B cell (primary cell): ENCODE measurements at regions not wholly inside any gene's neighbourhood (a gene's known extent, or its start where the extent isn't known, plus 50 kb on each side); places are given as distances from the start of the nearest gene placed in this dataset.

ENCODE experiments used
- ATAC-seq: fragments of 200-7000 bp; cut with Tn5 transposase; one replicate; pipeline ENCODE4 v1.10.0; 2021; ENCODE audit warnings: low read depth, mild to moderate bottlenecking, moderate number of reproducible peaks, moderate library complexity
- CTCF ChIA-PET: fragments of 350-600 bp; sonication (Branson Sonifier 250); formaldehyde crosslinking; loops from one replicate; lab custom pipeline; 2021; ENCODE audit warnings: antibody characterized with exemption, inconsistent platforms; lab: Charles Lee
- POLR2A ChIA-PET: fragments of 350-600 bp; sonication (Branson Sonifier 250); formaldehyde crosslinking; loops from one replicate; lab custom pipeline; 2021; ENCODE audit warnings: antibody characterized with exemption; lab: Charles Lee
- DNase-seq: peaks from one replicate; pipeline ENCODE4 v3.0.0; 2013
- H2AFZ ChIP-seq: 2 replicates; pipeline ENCODE4 v1.6.1; 2012; ENCODE audit warnings: mild to moderate bottlenecking, low read depth, low read length; ENCODE audit not compliant: insufficient read depth, poor library complexity, severe bottlenecking
- H3K27ac ChIP-seq, 2 donors: 1 replicate in 1 of 2; 2 replicates in 1 of 2; pipeline ENCODE4 v1.5.1; 2012 to 2013; ENCODE audit warnings: low read length in 2 of 2, mild to moderate bottlenecking in 2 of 2, moderate library complexity in 1 of 2
- H3K27me3 ChIP-seq, 4 experiments: fragments of 200-600 bp in 1 of 4; sonication (generic) in 1 of 4; replicated peaks in 1 of 4; 1 replicate in 2 of 4; 2 replicates in 2 of 4; pipeline versions ENCODE4 v1.6.1 to v1.7.0; 2013 to 2016; ENCODE audit warnings: low read length in 3 of 4, mild to moderate bottlenecking in 2 of 4, mixed read lengths in 1 of 4, moderate library complexity in 1 of 4; ENCODE audit not compliant: insufficient read depth in 4 of 4, control insufficient read depth in 3 of 4; ENCODE audit errors: control extremely low read depth in 1 of 4
- H3K36me3 ChIP-seq, 2 experiments: replicated peaks in 1 of 2; 1 replicate in 1 of 2; 2 replicates in 1 of 2; pipeline versions ENCODE4 v1.6.1 to v1.7.1; 2013; ENCODE audit warnings: low read length in 1 of 2; ENCODE audit not compliant: insufficient read depth in 2 of 2, control insufficient read depth in 1 of 2; ENCODE audit errors: control extremely low read depth in 1 of 2, extremely low read depth in 1 of 2
- H3K4me1 ChIP-seq, 2 donors: fragments of 200-600 bp in 1 of 2; sonication (generic) in 1 of 2; 1 replicate in 1 of 2; 2 replicates in 1 of 2; pipeline versions ENCODE4 v1.5.1 to v1.6.1; 2013 to 2017; ENCODE audit warnings: low read length in 2 of 2; ENCODE audit not compliant: control insufficient read depth in 2 of 2, insufficient read depth in 2 of 2
- H3K4me2 ChIP-seq: replicated peaks from 2 replicates; pipeline ENCODE3; 2012; ENCODE audit warnings: mild to moderate bottlenecking, low read depth, low read length; ENCODE audit not compliant: poor library complexity, severe bottlenecking
- H3K4me3 ChIP-seq, 5 experiments: fragments of 200-600 bp in 1 of 5; sonication (generic) in 1 of 5; 1 replicate in 3 of 5; 2 replicates in 2 of 5; pipeline versions ENCODE4 v1.5.1 to v1.7.0; 2011 to 2016; ENCODE audit warnings: low read length in 4 of 5, mild to moderate bottlenecking in 4 of 5, low read depth in 2 of 5, control low read depth in 1 of 5, moderate library complexity in 1 of 5; ENCODE audit not compliant: insufficient read depth in 1 of 5; ENCODE audit errors: control extremely low read depth in 1 of 5, extremely low read depth in 1 of 5
- H3K79me2 ChIP-seq: fragments of 200-600 bp; sonication (generic); one replicate; pipeline ENCODE4 v1.6.0; 2016; ENCODE audit warnings: low read length; ENCODE audit not compliant: control insufficient read depth, insufficient read depth
- H3K9ac ChIP-seq: fragments of 200-600 bp; sonication (generic); 2 replicates; pipeline ENCODE4 v1.6.1; 2017; ENCODE audit warnings: mild to moderate bottlenecking, low read length, moderate library complexity
- H3K9me3 ChIP-seq, 3 donors: one replicate each; pipeline versions ENCODE4 v1.6.1 to v1.7.1; 2013; ENCODE audit warnings: low read length in 2 of 3; ENCODE audit not compliant: control insufficient read depth in 2 of 3, insufficient read depth in 1 of 3; ENCODE audit errors: control extremely low read depth in 1 of 3
- H4K20me1 ChIP-seq: 2 replicates; pipeline ENCODE4 v1.6.0; 2012; ENCODE audit warnings: mild to moderate bottlenecking, low read length; ENCODE audit not compliant: insufficient read depth, control insufficient read depth, poor library complexity, severe bottlenecking
- H3K27ac Mint-ChIP-seq: one replicate; pipeline ENCODE4 v1.8.0; 2021; ENCODE audit warnings: mixed read lengths
- H3K27me3 Mint-ChIP-seq: one replicate; pipeline ENCODE4 v1.8.0; 2021; ENCODE audit warnings: mixed read lengths
- H3K4me1 Mint-ChIP-seq: one replicate; pipeline ENCODE4 v1.8.0; 2021; ENCODE audit warnings: mixed read lengths
- H3K4me3 Mint-ChIP-seq: one replicate; pipeline ENCODE4 v1.8.0; 2021; ENCODE audit warnings: mixed read lengths
- H3K9me3 Mint-ChIP-seq: one replicate; pipeline ENCODE4 v1.8.0; 2022; ENCODE audit warnings: mixed read lengths; ENCODE audit not compliant: insufficient read depth
- EZH2 ChIP-seq: IDR thresholded peaks from 2 replicates; pipeline ENCODE4 v1.6.1; 2012; ENCODE audit warnings: borderline replicate concordance, low read depth, mild to moderate bottlenecking, moderate library complexity, low read length; ENCODE audit not compliant: insufficient read depth, poor library complexity, severe bottlenecking
- WGBS: methylation state at CpG from one replicate; pipeline ENCODE4 v1.1.5; 2013; ENCODE audit warnings: missing lambda C conversion rate; ENCODE audit not compliant: insufficient coverage; 5-methylcytosine and 5-hydroxymethylcytosine counted together
- intact Hi-C: fragments of 100-400 bp; cut with micrococcal nuclease; formaldehyde crosslinking; loops from one replicate; pipeline ENCODE4 v1.10.0; 2022
- TF ChIP-seq, protein P1 (sequence below): fragments of 200-600 bp; IDR thresholded peaks from one replicate; pipeline ENCODE4 v1.8.0; 2022; ENCODE audit warnings: antibody characterized with exemption, mild to moderate bottlenecking

- H3K36me3 ChIP-seq: no peaks in the 10 kb centered on the region
- intact Hi-C loops: no loop called here
- H3K4me3 Mint-ChIP-seq: no peak overlapping the region
- CTCF ChIA-PET: no interaction called here
- H3K4me3 ChIP-seq: no peak overlapping the region
- DNase-seq (no peak), ATAC-seq (no peak)
- TF ChIP-seq EZH2: no peak
- TF ChIP-seq, protein P1, sequence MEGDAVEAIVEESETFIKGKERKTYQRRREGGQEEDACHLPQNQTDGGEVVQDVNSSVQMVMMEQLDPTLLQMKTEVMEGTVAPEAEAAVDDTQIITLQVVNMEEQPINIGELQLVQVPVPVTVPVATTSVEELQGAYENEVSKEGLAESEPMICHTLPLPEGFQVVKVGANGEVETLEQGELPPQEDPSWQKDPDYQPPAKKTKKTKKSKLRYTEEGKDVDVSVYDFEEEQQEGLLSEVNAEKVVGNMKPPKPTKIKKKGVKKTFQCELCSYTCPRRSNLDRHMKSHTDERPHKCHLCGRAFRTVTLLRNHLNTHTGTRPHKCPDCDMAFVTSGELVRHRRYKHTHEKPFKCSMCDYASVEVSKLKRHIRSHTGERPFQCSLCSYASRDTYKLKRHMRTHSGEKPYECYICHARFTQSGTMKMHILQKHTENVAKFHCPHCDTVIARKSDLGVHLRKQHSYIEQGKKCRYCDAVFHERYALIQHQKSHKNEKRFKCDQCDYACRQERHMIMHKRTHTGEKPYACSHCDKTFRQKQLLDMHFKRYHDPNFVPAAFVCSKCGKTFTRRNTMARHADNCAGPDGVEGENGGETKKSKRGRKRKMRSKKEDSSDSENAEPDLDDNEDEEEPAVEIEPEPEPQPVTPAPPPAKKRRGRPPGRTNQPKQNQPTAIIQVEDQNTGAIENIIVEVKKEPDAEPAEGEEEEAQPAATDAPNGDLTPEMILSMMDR: no peak
- H3K9ac ChIP-seq: no peak overlapping the region
- H3K4me1 ChIP-seq: peaks cover 5 to 6% of the 10 kb centered on the region in 2 donors
- H4K20me1 ChIP-seq: no peaks in the 10 kb centered on the region
- no peak overlapping the region for H3K27ac ChIP-seq
- no peaks in the 10 kb centered on the region for H3K27me3 Mint-ChIP-seq
- H3K9me3 ChIP-seq: no peaks in the 10 kb centered on the region
- no peaks in the 10 kb centered on the region for H3K27me3 ChIP-seq
- POLR2A ChIA-PET: no interaction called here
- H2AFZ ChIP-seq: no peak overlapping the region
- no peaks in the 10 kb centered on the region for H3K9me3 Mint-ChIP-seq
- no peak overlapping the region for H3K4me2 ChIP-seq
- no peaks in the 10 kb centered on the region for H3K79me2 ChIP-seq
- no peak overlapping the region for H3K27ac Mint-ChIP-seq
- 98% methylated on average over 2 of the region's 2 CpGs for WGBS
- H3K4me1 Mint-ChIP-seq: peaks cover 7% of the 10 kb centered on the region
Observed at GRCh38 chr2:113827426-113827825, 62.5 kb upstream of the ACTR3 start.

DNA sequence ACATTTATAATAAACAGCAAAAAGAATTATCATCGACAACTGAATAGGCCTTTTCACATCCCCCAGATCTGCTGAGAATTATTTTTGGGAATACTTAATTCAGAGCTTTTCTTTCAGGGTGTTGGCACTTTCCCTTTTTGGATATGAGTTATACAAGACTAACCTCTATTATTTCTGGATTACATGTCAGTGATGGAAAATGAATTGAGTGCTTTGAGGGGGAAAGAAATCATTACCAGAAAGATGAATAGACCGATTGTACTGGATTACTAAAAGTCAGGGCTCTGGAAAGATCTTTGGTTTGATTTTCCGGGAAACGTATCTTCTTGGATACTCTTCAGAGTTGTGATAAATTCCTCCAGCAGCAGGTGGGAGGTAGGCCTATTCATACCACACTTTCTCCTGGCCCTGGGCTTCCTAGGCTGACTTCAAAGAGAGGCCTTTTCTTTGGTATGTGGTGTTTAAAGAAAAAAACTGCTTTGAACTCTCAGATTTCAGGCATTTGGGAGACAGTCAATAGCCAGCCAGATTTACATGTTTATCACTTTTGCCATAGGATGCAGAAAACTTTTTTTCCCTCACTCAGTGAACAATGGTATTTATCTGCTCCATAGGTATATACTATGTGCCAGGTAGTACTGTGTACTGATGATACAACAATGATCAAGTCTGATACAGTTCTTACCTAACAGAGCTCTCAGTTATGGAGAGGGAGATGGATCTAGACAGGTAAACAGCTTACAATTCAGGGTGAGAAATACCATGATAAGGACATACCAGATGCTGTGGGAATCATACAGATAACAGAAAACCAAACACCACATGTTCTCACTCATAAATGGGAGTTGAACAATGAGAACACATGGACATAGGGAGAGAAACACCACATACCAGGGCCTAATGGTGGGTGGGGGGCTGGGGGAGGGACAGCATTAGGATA, 63.3 kb upstream of the ACTR3 start:
- no peak overlapping the region for H3K27ac ChIP-seq
- 100% methylated on average over 1 of the region's 4 CpGs for WGBS
- H3K4me3 Mint-ChIP-seq: no peak overlapping the region
- H3K79me2 ChIP-seq: no peaks in the 10 kb centered on the region
- H3K9ac ChIP-seq: no peak overlapping the region
- no peaks in the 10 kb centered on the region for H3K9me3 ChIP-seq
- ChIA-PET CTCF (no interaction called here), POLR2A (no interaction called here)
- H3K27ac Mint-ChIP-seq: no peak overlapping the region
- H3K36me3 ChIP-seq: no peaks in the 10 kb centered on the region
- no peaks in the 10 kb centered on the region for H3K9me3 Mint-ChIP-seq
- TF ChIP-seq, protein P1: no peak
- no peak for TF ChIP-seq EZH2
- H4K20me1 ChIP-seq: no peaks in the 10 kb centered on the region
- no peak overlapping the region for H3K4me3 ChIP-seq
- no peaks in the 10 kb centered on the region for H3K27me3 Mint-ChIP-seq
- no peak for DNase-seq
- peaks cover 7% of the 10 kb centered on the region for H3K4me1 Mint-ChIP-seq
- H3K27me3 ChIP-seq: no peaks in the 10 kb centered on the region
- intact Hi-C loops: no loop called here
- H3K4me2 ChIP-seq: no peak overlapping the region
- H3K4me1 ChIP-seq: peaks cover 5 to 6% of the 10 kb centered on the region in 2 donors
- no peak overlapping the region for H2AFZ ChIP-seq
- no peak for ATAC-seq
